Retinal pigment epithelial cell (primary cell): ENCODE measurements at regions not wholly inside any gene's neighbourhood (a gene's known extent, or its start where the extent isn't known, plus 50 kb on each side); places are given as distances from the start of the nearest gene placed in this dataset.

ENCODE experiments used
- DNase-seq: peaks from one replicate; pipeline ENCODE4 v3.0.0-alpha.2; 2010; ENCODE audit warnings: low read depth
- H3K4me3 ChIP-seq: 2 replicates; pipeline ENCODE4 v1.5.1; 2011; ENCODE audit warnings: mild to moderate bottlenecking, low read length, control low read depth, moderate library complexity
- TF ChIP-seq, protein P1 (sequence below): conservative IDR thresholded peaks from 2 replicates; pipeline ENCODE4 v1.5.1; 2011; ENCODE audit warnings: low read depth, low read length, control low read depth, inconsistent platforms

DNA sequence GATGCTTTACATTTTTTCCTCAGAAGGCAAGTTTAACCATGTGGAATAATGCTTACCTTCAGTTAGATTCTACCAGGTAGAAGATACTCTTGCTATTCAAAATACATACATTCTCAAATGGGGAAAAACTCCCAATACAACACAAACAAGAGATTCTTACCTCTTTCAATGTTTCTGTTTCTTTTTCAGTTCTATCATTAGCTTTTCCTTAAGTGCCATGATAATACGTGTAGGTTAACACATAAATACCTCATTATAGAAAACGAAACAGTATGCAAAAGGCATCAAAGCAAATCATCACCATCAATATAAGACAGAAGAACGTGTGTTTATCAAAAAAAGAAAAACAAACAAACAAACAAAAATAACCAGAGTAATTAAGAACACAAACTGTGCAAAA, 300.7 kb upstream of the ROBO1 start:
- H3K4me3 ChIP-seq: no peak overlapping the region
- no peak for DNase-seq
- TF ChIP-seq, protein P1, sequence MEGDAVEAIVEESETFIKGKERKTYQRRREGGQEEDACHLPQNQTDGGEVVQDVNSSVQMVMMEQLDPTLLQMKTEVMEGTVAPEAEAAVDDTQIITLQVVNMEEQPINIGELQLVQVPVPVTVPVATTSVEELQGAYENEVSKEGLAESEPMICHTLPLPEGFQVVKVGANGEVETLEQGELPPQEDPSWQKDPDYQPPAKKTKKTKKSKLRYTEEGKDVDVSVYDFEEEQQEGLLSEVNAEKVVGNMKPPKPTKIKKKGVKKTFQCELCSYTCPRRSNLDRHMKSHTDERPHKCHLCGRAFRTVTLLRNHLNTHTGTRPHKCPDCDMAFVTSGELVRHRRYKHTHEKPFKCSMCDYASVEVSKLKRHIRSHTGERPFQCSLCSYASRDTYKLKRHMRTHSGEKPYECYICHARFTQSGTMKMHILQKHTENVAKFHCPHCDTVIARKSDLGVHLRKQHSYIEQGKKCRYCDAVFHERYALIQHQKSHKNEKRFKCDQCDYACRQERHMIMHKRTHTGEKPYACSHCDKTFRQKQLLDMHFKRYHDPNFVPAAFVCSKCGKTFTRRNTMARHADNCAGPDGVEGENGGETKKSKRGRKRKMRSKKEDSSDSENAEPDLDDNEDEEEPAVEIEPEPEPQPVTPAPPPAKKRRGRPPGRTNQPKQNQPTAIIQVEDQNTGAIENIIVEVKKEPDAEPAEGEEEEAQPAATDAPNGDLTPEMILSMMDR: no peak

DNA sequence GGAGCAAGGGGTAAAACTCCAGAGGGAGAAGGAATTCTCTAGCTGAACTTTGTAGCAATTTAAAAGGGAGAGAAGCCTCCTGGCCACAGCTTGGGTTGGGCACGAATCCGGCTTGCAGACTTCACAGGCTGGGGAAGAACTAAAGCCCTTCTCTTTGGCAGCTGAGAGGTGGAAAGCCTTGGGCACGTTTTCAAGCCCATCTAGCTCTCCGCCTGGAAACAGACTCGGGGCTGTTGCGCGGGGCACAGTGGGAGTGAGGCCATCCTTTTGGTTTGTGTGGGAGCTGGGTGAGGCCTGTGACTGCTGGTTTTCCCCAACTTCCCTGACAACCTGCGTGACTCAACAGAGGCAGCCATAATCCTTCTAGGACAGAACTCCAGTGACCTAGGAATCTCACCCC, 295.7 kb upstream of the ROBO1 start:
- DNase-seq: no peak
- TF ChIP-seq, protein P1: no peak
- no peak overlapping the region for H3K4me3 ChIP-seq

DNA sequence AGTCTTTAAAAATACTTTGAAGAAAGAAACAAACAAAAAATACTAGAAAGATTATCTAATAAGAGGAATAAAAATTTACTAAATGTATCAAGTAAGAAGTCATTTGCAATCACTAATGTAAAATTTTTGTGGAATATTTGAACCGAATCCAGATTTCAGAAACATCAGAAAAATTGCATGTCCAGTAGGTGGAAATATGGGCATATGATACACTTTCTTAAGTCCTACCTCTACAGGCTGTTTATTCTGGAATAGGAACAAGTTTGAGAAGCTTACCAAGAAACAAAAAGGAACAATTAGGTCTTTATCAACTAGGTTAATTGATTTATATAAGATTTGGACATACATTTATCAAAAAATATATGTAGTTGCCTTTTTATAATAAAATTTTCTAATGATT, 292.9 kb upstream of the ROBO1 start:
- TF ChIP-seq, protein P1: no peak
- DNase-seq: no peak
- H3K4me3 ChIP-seq: no peak overlapping the region

DNA sequence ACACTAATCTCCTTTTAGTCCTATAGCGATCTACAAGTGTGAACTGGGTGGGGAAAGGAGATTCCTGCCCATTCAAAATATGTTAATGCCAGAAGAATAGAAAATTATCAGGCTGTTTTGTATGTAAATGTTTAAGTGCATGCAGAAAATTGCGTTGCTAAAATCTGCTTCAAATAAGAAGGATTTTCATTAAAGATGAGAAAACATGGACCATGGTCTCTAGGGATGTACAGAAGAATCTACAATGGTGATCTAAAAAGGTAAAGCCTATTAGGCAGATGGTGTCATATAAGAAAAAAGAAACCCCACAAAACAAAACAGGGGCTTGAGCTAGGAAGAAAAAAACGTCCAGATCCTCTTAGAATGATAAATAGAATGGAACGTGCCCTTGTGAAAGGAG, 287.5 kb upstream of the ROBO1 start:
- TF ChIP-seq, protein P1: no peak
- no peak for DNase-seq
- H3K4me3 ChIP-seq: no peak overlapping the region

DNA sequence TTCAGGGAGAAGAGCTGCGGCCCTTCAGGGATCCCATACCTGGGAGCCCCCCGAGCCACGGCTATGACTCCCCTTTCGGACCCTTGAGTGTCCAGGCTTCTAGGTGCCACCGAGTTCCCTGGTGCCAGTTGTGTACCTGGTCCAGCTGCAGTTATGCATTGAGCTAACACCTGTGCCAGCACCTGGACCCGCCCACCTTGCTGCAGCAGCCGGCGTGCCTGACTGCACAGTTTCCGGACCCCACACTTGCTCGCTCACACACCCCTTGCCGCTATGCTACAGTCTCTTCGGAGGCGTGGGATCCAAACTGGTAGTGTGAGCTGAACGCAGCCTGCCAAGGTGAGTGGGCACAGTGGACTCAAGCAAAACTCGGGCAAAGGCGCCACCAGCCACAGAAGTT, 284.5 kb upstream of the ROBO1 start:
- TF ChIP-seq, protein P1: no peak
- no peak for DNase-seq

DNA sequence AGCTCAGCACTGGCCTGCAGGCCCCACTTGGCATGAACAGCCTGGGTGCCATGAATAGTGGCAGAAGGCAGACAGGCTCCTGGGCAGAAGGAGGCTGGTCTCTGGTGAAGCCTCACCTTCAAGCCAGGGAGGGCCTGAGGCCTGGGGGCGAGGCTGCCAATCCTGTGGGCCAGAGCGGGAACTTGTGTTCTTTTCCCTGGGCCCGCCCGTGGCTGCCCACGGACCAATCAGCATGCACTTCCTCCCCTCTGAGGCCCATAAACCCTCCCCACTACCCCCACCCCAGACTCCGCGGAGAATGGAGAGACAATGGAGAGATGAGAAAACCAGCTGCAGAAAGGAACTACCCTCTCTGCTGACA, 283.8 kb upstream of the ROBO1 start:
- TF ChIP-seq, protein P1: no peak
- no peak for DNase-seq
- H3K4me3 ChIP-seq: no peak overlapping the region

More for the DNA sequence above, 284.5 kb upstream of the ROBO1 start:
- H3K4me3 ChIP-seq: no peak overlapping the region

DNA sequence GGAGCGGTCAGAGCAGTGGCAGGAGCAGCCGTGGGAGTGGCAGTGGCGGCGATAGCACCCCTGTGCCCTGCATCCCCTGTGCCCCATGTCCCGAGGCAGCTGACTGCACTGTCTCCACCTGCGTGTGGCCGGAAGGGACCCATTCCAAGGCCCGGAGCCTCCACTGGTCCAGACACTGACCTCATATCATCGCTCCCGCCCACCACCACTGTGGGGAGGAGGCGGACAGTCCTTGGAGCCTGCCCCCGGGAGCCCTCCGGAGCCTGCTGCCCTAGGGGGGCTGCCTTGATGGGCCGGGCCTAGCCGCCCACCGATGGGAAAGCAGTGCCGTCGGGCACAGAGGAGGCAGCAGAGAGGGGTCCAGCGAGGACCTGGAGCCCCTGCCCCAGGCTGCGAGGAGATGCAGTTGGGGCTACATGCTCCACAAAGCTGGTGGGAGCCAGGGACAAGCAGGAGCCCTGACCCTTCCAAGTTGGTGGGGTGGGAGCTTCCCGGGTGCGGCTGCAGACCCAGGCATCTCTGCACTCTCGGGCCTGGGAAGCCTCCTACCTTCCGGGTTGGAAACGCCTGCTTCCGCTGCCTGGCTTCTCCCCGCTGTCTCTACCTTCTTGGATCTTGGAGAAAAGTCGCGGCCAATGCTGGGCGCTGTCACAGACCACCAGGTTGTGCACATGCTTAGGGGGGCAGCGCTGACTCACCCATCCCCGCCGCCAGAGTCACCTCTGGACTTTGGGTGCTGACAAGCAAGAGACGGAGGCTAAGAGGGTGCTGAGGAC, 283.2 kb upstream of the ROBO1 start:
- TF ChIP-seq, protein P1: no peak
- DNase-seq: no peak
- H3K4me3 ChIP-seq: no peak overlapping the region
